ENCODE measurements at regions not wholly inside any gene's neighbourhood (a gene's known extent, or its start where the extent isn't known, plus 50 kb on each side); places are given as distances from the start of the nearest gene placed in this dataset.

DNA sequence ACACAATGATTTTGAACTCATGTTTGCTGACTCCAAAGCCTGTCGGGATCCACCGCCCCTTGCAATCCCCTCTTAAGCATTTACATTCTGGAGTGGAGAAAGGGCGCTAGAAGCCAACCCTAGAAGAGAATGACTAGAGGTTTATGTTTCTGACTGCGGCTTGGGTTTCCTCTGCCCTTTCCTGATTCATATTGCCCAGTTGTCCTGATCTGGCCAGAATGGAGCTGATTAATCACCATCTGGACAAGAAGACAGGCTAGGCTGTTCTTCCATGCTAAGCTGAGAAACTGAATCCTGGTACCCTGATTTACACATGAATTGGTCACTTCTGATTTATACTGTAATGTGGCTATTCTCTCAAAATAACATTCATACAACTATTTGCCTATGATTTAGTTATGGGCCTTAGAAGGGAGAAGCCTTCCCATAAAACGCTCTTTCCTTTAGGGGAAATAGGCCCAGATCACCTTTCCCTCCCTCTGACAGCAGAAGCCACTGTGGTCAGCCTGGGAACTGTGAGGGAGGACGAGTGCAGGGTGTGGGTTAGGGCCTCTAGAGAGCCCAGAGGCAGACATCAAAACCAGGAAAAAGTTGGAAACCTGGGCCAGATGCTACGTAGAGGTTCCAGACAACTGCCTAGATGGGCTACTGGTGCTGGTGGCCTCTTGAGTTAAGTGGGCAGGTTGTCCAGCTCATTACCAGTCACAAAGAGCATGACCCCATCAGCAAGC lies 199.2 kb upstream of the PRDM1 start:
- no peak overlapping the region for H3K27ac Mint-ChIP-seq
- POLR2A ChIA-PET: no interaction called here

DNA sequence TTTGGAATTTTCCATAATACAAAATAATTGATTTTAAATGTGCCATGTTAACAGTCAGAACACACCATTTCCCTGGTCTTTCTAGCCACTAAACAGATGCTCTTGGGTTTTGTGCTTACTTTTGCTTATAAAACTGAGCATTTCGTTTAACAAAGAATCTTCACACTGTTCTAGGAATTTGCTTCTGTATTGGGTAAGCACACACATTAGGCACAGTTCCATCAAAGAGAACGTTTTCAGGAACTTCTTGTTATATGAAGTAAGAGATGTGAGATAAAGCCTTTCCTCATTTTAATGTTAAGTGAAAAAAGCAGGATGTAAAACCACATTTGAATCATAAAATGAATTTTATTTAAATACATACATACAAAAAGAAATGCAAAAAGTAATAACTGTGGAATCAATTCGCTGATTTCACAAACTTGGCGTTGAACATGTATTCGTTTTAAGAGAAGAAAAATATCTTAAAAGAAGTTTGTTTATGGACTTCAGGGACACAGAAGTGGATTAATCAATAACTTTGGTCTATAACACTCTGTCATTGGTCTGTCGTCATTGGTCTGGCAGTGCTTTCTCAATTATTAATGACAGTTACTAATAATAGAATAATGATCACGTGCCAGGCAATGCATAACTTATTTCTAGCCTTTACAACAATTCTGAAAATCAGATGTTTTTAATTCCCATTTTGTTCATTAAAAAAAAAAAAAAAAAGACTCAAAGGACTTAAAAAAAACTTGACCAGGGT lies 199.9 kb upstream of the PRDM1 start:
- no peaks in the 10 kb centered on the region for H3K36me3 Mint-ChIP-seq (ENCODE audit: low read depth)
- peaks cover 1% of the 10 kb centered on the region for H3K9me3 Mint-ChIP-seq
- H3K4me3 Mint-ChIP-seq: no peak overlapping the region
- H3K27ac ChIP-seq (ENCODE audit: low read depth in 1 of 2, low read length in 2 of 2): no peak overlapping the region
- DNase-seq (no peak), ATAC-seq (ENCODE audit: poor library complexity) (no peak)
- no peaks in the 10 kb centered on the region for H3K36me3 ChIP-seq (ENCODE audit: insufficient read depth, low read length)
- H3K27me3 ChIP-seq (ENCODE audit: control insufficient read depth in 1 of 2, insufficient read depth in 2 of 2, low read length in 2 of 2): no peaks in the 10 kb centered on the region
- ChIA-PET POLR2A (no interaction called here), CTCF (no interaction called here)
- H3K9me3 ChIP-seq (ENCODE audit: control insufficient read depth in 1 of 2, insufficient read depth in 1 of 2, low read length in 2 of 2): no peaks in the 10 kb centered on the region
- no peak overlapping the region for H3K4me3 ChIP-seq (ENCODE audit: low read length)
- H3K4me1 ChIP-seq (ENCODE audit: insufficient read depth, low read length): no peaks in the 10 kb centered on the region
- no peaks in the 10 kb centered on the region for H3K4me1 Mint-ChIP-seq (ENCODE audit: low read depth)
- no peak overlapping the region for H3K27ac Mint-ChIP-seq
- TF ChIP-seq CTCF (IDR thresholded peaks at IDR 0.05): no peak
- H3K27me3 Mint-ChIP-seq: peaks cover 15% of the 10 kb centered on the region
- intact Hi-C loops (cut with DNase I, micrococcal nuclease): no loop called here

More for the DNA sequence above, 199.2 kb upstream of the PRDM1 start:
- peaks cover 8% of the 10 kb centered on the region for H3K27me3 Mint-ChIP-seq
- H3K9me3 Mint-ChIP-seq: peaks cover 1% of the 10 kb centered on the region
- Histone ChIP-seq H3K4me1 (ENCODE audit: insufficient read depth, low read length) (no peaks in the 10 kb centered on the region), H3K4me3 (ENCODE audit: low read length) (no peak overlapping the region), H3K36me3 (ENCODE audit: insufficient read depth, low read length) (no peaks in the 10 kb centered on the region), H3K9me3 (ENCODE audit: control insufficient read depth in 1 of 2, insufficient read depth in 1 of 2, low read length in 2 of 2) (no peaks in the 10 kb centered on the region), H3K27me3 (ENCODE audit: control insufficient read depth in 1 of 2, insufficient read depth in 2 of 2, low read length in 2 of 2) (no peaks in the 10 kb centered on the region), H3K27ac (ENCODE audit: low read depth in 1 of 2, low read length in 2 of 2) (no peak overlapping the region)
- no peak for TF ChIP-seq CTCF (IDR thresholded peaks at IDR 0.05)
- H3K36me3 Mint-ChIP-seq (ENCODE audit: low read depth): no peaks in the 10 kb centered on the region
- intact Hi-C loops (cut with DNase I, micrococcal nuclease): no loop called here
- no peak overlapping the region for H3K4me3 Mint-ChIP-seq
- no peak for DNase-seq
- no peaks in the 10 kb centered on the region for H3K4me1 Mint-ChIP-seq (ENCODE audit: low read depth)
- ATAC-seq (ENCODE audit: poor library complexity): no peak
- CTCF ChIA-PET: no interaction called here

- no peak overlapping the region for H3K27ac ChIP-seq (ENCODE audit: low read depth in 1 of 2, low read length in 2 of 2)
- no peaks in the 10 kb centered on the region for H3K9me3 Mint-ChIP-seq
Measured at GRCh38 chr6:105884426-105884825, 201.7 kb upstream of the PRDM1 start.

More at GRCh38 chr6:105884426-105884825, 201.7 kb upstream of the PRDM1 start:
- intact Hi-C loops (cut with DNase I, micrococcal nuclease): no loop called here
- H3K4me1 ChIP-seq (ENCODE audit: insufficient read depth, low read length): peaks cover 4% of the 10 kb centered on the region
- no peaks in the 10 kb centered on the region for H3K9me3 ChIP-seq (ENCODE audit: control insufficient read depth in 1 of 2, insufficient read depth in 1 of 2, low read length in 2 of 2)
- H3K4me3 Mint-ChIP-seq: no peak overlapping the region
- no peak for ATAC-seq (ENCODE audit: poor library complexity)
- H3K27me3 ChIP-seq (ENCODE audit: control insufficient read depth in 1 of 2, insufficient read depth in 2 of 2, low read length in 2 of 2): peaks cover 0 to 7% of the 10 kb centered on the region in 2 experiments
- no peaks in the 10 kb centered on the region for H3K36me3 Mint-ChIP-seq (ENCODE audit: low read depth)
- H3K36me3 ChIP-seq (ENCODE audit: insufficient read depth, low read length): no peaks in the 10 kb centered on the region
- peaks cover 30% of the 10 kb centered on the region for H3K27me3 Mint-ChIP-seq
- H3K27ac Mint-ChIP-seq: no peak overlapping the region
- H3K4me1 Mint-ChIP-seq (ENCODE audit: low read depth): peaks cover 9% of the 10 kb centered on the region
- no peak for DNase-seq
- no peak for TF ChIP-seq CTCF (IDR thresholded peaks at IDR 0.05)
- ChIA-PET POLR2A (no interaction called here), CTCF (no interaction called here)
- H3K4me3 ChIP-seq (ENCODE audit: low read length): no peak overlapping the region
